Upper lobe of right lung (tissue), 1 donor: ENCODE measurements at regions not wholly inside any gene's neighbourhood (a gene's known extent, or its start where the extent isn't known, plus 50 kb on each side); places are given as distances from the start of the nearest gene placed in this dataset.

Experiments used
- ATAC-seq: fragments of 200-7000 bp; cut with Tn5 transposase; one replicate; pipeline ENCODE4 v1.9.1; 2020; ENCODE audit warnings: mild to moderate bottlenecking, moderate library complexity
- DNase-seq: peaks from one replicate; pipeline ENCODE4 v3.0.0-alpha.2; 2020
- H3K27ac ChIP-seq: fragments of 200-600 bp; one replicate; pipeline ENCODE4 v1.8.0; 2022
- H3K27me3 ChIP-seq: fragments of 200-600 bp; one replicate; pipeline ENCODE4 v1.8.0; 2022; ENCODE audit warnings: mild to moderate bottlenecking
- H3K36me3 ChIP-seq: fragments of 200-600 bp; one replicate; pipeline ENCODE4 v1.8.0; 2022
- H3K4me1 ChIP-seq: fragments of 200-600 bp; one replicate; pipeline ENCODE4 v1.8.0; 2022
- H3K4me3 ChIP-seq: fragments of 200-600 bp; one replicate; pipeline ENCODE4 v1.8.0; 2022; ENCODE audit warnings: mild to moderate bottlenecking
- H3K9me3 ChIP-seq: fragments of 200-600 bp; one replicate; pipeline ENCODE4 v1.8.0; 2022
- CTCF ChIP-seq: fragments of 200-600 bp; IDR thresholded peaks from one replicate; pipeline ENCODE4 v1.8.0; 2022; ENCODE audit warnings: antibody characterized with exemption
- intact Hi-C: fragments of 100-400 bp; cut with DNase I; formaldehyde crosslinking; loops from one replicate; pipeline ENCODE4 v1.11.0; 2022
- donor health status: DM: no; HTN: yes; CAD: no; lungs with severe emphysema.

GRCh38 chr12:92404921-92405320 lies 259.3 kb upstream of the BTG1 start:
- no peaks in the 10 kb centered on the region for H3K27me3 ChIP-seq
- no peak for DNase-seq
- H3K4me3 ChIP-seq, result no peak overlapping the region
- H3K9me3 ChIP-seq, result no peaks in the 10 kb centered on the region
- no peaks in the 10 kb centered on the region for H3K36me3 ChIP-seq
- intact Hi-C loops, result no loop called here
- no peak for ATAC-seq
- peaks cover 4% of the 10 kb centered on the region for H3K4me1 ChIP-seq
- no peak for TF ChIP-seq CTCF
- no peak overlapping the region for H3K27ac ChIP-seq

- Histone ChIP-seq H3K4me1 (peaks cover 4% of the 10 kb centered on the region), H3K9me3 (no peaks in the 10 kb centered on the region), H3K27me3 (no peaks in the 10 kb centered on the region), H3K4me3 (no peak overlapping the region), H3K27ac (no peak overlapping the region), H3K36me3 (no peaks in the 10 kb centered on the region)
- ATAC-seq (no peak), DNase-seq (no peak)
- no peak for TF ChIP-seq CTCF
- intact Hi-C loops, result no loop called here
Observed at GRCh38 chr12:92404259-92404894, 258.7 kb upstream of the BTG1 start.

- no peak for TF ChIP-seq CTCF
- no peak overlapping the region for H3K27ac ChIP-seq
- intact Hi-C loops, result no loop called here
- H3K4me3 ChIP-seq, result no peak overlapping the region
- DNase-seq (no peak), ATAC-seq (peak; percentile 21)
- no peaks in the 10 kb centered on the region for H3K27me3 ChIP-seq
- no peaks in the 10 kb centered on the region for H3K9me3 ChIP-seq
- peaks cover 4% of the 10 kb centered on the region for H3K4me1 ChIP-seq
- H3K36me3 ChIP-seq, result no peaks in the 10 kb centered on the region
Observed at GRCh38 chr12:92403210-92404175, 257.8 kb upstream of the BTG1 start.

GRCh38 chr12:92402415-92402814 lies 256.8 kb upstream of the BTG1 start:
- DNase-seq (no peak), ATAC-seq (no peak)
- peaks cover 4% of the 10 kb centered on the region for H3K4me1 ChIP-seq
- no peaks in the 10 kb centered on the region for H3K9me3 ChIP-seq
- H3K36me3 ChIP-seq, result no peaks in the 10 kb centered on the region
- no peak for TF ChIP-seq CTCF
- no peak overlapping the region for H3K4me3 ChIP-seq
- H3K27me3 ChIP-seq, result no peaks in the 10 kb centered on the region
- no peak overlapping the region for H3K27ac ChIP-seq
- intact Hi-C loops, result no loop called here

- no peak for DNase-seq
- Histone ChIP-seq H3K4me3 (no peak overlapping the region), H3K9me3 (no peaks in the 10 kb centered on the region), H3K27ac (no peak overlapping the region), H3K36me3 (no peaks in the 10 kb centered on the region), H3K4me1 (peaks cover 4% of the 10 kb centered on the region), H3K27me3 (no peaks in the 10 kb centered on the region)
- intact Hi-C loops, result no loop called here
- no peak for ATAC-seq
- TF ChIP-seq CTCF, result no peak
Observed at GRCh38 chr12:92400006-92400405, 254.4 kb upstream of the BTG1 start.
